Limb (tissue), 2 donors: ENCODE measurements at regions not wholly inside any gene's neighbourhood (a gene's known extent, or its start where the extent isn't known, plus 50 kb on each side); places are given as distances from the start of the nearest gene placed in this dataset.
"Not testable (repeated sequence)": the region's sequence is repeated elsewhere in the genome, so short reads cannot be mapped to it uniquely, and the experiment has no call there.

Experiments used
- DNase-seq, 2 donors: peaks; one replicate each; pipeline ENCODE4 v3.0.0-alpha.2; 2016; ENCODE audit errors: extremely low spot score in 2 of 2

- DNase-seq = no peak
Measured at GRCh38 chr13:111614613-111615012, 294.2 kb downstream of the TEX29 start.

- DNase-seq = no peak
Measured at GRCh38 chr13:111616203-111616602, 295.8 kb downstream of the TEX29 start.

GRCh38 chr13:111620166-111620565 is 299.7 kb downstream of the TEX29 start:
- DNase-seq = no peak

- no peak for DNase-seq
Measured at GRCh38 chr13:111620586-111620985, 300.1 kb downstream of the TEX29 start.

- DNase-seq = no peak
Measured at GRCh38 chr13:111621164-111621563, 300.7 kb downstream of the TEX29 start.

DNA sequence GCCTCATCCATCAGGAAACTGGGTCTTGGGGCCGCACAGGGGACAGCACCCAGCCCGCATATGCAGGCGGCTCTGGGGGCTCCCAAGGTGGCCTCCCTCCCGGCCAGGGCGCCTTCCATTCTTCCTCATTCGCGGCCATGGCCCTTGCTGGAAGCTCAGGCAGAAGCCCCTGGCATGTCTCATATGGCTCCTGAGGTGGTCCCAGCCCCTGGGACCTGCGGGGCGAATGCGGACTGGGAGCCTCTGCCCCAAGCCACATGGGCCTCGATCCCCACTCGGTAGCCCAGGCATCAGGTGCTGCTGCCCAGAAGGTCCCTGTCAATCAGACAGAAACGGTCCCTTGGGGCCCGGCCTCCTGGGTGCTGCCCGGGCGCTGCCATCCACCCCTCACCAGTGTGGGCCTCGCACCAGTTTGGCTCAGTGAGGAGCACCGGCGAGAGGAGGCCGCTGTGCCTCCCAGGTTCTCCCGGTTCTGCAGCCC is 301.6 kb downstream of the TEX29 start:
- no peak for DNase-seq

DNA sequence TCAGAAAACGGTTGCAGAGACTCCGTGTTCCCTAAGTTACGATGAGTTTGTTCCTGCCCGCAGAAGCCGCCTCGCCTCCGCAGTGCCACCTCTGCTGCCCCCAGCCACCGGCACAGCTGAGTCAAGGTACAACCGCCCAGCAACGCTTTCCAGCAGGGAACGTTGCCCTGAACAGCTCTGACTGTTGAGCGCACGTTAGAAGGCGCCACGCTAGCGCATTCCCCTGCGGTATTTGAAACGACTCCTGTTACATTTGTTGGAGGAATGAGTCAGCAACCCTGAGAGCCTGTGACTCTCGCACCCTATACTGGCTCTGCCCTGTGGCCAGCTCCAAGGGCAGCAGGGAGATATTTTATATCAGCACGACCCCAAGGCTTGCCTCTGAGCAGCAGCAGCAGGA is 302.8 kb downstream of the TEX29 start:
- DNase-seq = no peak

DNA sequence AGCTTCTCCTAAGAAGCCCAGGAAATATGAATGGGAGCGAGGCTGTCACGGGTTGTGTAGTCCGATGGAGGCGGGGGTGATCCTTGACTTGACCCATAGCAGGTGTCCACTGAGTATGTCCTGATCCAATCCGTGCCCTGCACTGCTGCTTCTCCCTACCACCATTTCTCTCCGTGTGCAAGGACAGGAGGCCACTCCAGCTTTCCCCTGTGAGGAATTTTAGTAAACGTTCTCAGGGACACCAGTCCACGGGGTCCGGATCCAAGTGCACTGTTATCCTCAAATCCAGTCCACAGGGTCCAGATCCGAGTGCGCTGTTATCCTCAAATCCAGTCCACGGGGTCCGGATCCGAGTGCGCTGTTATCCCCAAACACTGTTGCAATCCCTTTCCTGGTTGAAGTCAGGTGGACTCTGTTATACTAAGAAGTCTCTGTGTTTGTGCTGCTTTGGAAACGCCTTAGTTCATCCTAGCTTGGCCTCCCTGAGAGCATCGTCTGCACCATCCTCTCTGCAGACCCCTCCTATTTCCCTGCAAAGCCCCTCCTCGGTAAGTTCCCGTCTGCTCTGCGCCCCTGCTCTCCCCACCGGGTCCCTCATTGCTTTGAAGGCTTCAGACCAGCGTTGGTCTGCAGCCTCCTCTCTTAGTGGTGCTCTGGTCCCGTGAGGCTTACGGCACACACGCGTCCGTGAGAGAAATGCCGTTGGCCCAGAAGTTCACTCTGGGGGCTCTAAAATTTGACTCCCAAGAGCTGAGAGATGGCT is 303.5 kb downstream of the TEX29 start:
- DNase-seq = no peak

GRCh38 chr13:111625526-111626315 is 305.3 kb downstream of the TEX29 start:
- no peak for DNase-seq

- no peak for DNase-seq
Measured at GRCh38 chr13:111626371-111627305, 306.2 kb downstream of the TEX29 start.

- DNase-seq = no peak
Measured at GRCh38 chr13:111627596-111627995, 307.2 kb downstream of the TEX29 start.

GRCh38 chr13:111629016-111629415 is 308.6 kb downstream of the TEX29 start:
- no peak for DNase-seq

- DNase-seq = no peak
Measured at GRCh38 chr13:111629457-111629856, 309.0 kb downstream of the TEX29 start.

DNA sequence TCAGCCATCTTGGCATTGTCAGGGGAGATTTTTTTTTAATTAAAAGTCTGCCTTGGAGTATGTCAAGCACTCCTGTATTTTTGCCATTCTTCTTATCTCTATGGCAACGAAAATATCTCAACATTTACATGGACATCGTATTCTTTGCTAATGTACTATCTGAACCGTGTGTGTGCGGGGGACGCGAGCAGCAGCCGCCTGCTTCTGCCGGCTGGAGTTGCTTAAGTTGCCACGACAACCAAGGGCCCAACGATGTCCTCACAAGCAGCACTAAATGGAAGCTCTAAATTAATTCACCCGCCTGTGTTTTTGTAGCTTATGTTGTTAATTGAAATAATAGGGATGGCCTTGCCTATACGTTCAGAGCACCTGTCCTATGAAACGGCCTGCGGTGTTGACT is 309.5 kb downstream of the TEX29 start:
- DNase-seq = no peak

DNA sequence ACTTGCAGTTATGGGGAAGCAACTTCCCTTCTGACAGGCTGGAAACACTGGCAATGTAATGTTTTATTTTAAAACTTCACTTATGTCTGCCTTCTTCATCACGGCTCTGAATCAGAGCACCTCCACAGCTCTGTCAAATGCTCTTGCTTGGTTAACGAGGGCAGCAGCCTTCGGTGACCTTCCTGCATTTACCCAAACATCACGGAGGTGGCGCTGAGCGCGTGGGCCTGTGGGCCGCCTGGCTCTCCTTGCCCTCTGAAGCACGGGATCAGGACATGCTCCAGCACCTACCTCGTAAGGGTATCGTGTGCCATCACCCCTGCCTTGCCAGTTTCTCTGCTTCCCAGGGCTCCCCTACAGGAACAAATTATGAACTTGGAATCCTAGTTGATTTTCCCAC is 310.0 kb downstream of the TEX29 start:
- no peak for DNase-seq

GRCh38 chr13:111631271-111631670 is 310.8 kb downstream of the TEX29 start:
- not testable (repeated sequence) for DNase-seq

DNA sequence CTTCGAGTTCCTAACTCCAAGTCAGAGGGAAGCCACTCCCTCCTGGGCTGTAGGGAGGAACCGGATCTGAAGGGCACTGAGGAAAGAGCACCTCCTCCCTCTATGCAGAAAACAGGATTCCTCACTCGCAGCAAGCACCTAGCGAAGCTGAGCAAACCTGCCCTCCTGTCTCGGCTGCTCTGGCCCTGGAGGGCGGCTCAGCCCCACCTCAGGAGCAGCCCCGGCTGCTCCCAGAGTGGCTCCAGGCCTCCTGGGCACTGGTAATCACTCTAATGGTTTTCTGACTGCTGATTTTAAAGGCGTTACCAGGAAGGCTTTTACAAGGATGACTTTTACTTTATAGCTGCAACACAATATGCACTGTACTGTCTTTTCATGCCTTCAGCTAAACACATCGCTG is 312.5 kb downstream of the TEX29 start:
- no peak for DNase-seq

DNA sequence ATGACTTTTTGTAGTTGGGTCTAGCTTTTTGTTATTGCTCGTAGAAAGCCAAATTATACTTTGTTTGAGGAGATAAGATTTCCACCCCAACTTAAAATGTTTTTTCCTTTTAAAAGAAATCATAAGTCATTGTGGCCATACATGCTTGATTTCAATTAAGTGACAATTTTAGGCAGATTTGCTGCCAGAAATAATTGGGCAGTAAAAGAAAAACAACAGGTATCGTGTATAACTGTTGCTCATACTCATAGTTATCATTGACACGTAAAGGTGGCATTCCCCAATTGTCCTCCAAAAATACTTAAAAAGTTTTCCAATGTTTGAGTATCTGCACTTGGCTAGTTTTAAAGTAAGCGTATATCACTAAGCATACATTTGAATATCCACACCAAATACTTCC is 313.0 kb downstream of the TEX29 start:
- no peak for DNase-seq

GRCh38 chr13:111634410-111634809 is 314.0 kb downstream of the TEX29 start:
- no peak for DNase-seq

DNA sequence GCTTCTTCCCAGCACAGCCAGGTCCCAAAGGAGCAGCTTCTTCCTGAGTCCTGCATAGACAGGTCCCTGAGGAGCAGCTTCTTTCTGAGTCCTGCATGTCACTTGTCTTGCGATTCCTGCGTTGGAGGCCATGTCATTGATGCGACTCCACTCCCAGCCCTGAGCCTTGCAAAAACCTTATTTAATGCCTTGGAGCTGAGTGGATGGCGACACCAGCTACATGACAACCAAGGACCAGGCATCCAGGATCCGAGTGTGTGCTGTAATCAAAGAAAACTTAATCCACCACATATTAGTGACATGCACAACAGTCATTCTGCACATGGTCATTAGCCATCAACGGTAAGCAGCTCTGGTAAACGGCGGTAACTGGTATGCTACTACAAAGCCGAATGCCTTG is 315.8 kb downstream of the TEX29 start:
- DNase-seq = no peak

GRCh38 chr13:111636804-111637203 is 316.4 kb downstream of the TEX29 start:
- DNase-seq = no peak

DNA sequence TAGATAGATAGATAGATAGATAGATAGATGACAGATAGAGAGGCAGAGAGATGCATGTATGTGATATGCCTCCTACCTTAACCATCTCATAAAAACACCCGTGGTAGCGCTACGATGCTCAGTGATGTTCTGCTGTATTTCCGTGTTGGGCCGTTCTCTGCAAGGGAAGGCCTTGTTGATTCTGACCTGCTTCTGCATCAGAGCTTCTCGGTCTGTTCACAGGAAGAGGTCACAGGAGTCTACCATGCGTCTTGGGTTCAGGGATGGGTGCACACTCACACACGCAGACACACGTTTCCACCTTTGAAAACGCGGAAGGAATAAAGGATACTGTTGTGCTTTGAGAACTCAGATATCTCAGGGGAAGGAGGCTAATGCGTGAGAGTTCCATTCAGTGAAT is 316.9 kb downstream of the TEX29 start:
- no peak for DNase-seq
